ENCODE measurements at regions not wholly inside any gene's neighbourhood (a gene's known extent, or its start where the extent isn't known, plus 50 kb on each side); places are given as distances from the start of the nearest gene placed in this dataset.

DNA sequence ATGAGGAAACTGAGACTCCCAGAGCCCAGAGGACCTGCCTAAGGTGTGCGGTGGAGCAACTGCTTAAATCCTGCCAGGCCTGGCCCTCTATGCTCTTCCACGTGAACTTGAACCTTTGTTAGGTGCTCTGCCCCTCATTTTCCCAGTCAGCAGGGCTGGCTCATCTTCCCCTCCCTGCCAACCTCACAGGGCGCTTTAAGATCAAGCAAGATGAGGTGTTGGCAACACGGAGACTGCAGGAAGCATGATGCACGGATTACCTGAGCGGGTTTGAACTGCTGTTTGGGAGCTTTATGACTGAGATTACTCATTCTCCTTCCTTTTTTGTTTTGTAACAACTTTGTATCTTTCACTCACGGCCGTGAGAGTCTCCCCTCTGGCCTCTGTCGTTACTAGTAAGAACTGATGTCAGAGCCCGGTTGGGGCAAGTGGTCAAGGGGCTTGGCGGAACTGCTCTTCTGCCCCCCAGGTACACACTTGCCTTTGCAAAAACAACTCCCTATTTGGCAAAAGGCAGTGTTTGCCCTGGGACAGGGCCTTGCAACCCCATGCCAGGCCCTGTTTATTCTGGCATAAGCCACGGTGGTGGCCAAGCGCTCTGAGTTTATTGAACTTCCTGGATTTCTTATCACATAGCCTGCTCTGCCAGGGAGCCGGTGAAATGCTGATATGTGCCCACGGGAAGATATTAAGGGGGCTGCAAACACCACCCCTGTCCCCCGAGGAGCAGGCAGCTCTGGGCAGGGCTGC is 127.8 kb downstream of the INHBB start:
- Histone ChIP-seq H3K27ac (ENCODE audit: low read length in 2 of 2) (no peak overlapping the region), H3K9ac (ENCODE audit: low read length) (no peak overlapping the region), H2AFZ (ENCODE audit: insufficient read depth, low read depth, low read length, poor library complexity, severe bottlenecking) (no peak overlapping the region), H3K27me3 (replicated peaks in 1 of 4; ENCODE audit: control extremely low read depth in 1 of 4, control insufficient read depth in 3 of 4, insufficient read depth in 4 of 4, low read length in 3 of 4) (no peaks in the 10 kb centered on the region), H4K20me1 (ENCODE audit: control insufficient read depth, insufficient read depth, low read length, poor library complexity, severe bottlenecking) (no peaks in the 10 kb centered on the region), H3K9me3 (ENCODE audit: control extremely low read depth in 1 of 3, control insufficient read depth in 2 of 3, insufficient read depth in 1 of 3, low read length in 2 of 3) (peaks cover 0 to 5% (median 0%) of the 10 kb centered on the region in 3 donors), H3K79me2 (ENCODE audit: control insufficient read depth, insufficient read depth, low read length) (no peaks in the 10 kb centered on the region), H3K4me2 (replicated peaks; ENCODE audit: low read depth, low read length, poor library complexity, severe bottlenecking) (no peak overlapping the region), H3K36me3 (replicated peaks in 1 of 2; ENCODE audit: control extremely low read depth in 1 of 2, control insufficient read depth in 1 of 2, extremely low read depth in 1 of 2, insufficient read depth in 2 of 2, low read length in 1 of 2) (no peaks in the 10 kb centered on the region), H3K4me1 (ENCODE audit: control insufficient read depth in 2 of 2, insufficient read depth in 2 of 2, low read length in 2 of 2) (no peaks in the 10 kb centered on the region), H3K4me3 (ENCODE audit: control extremely low read depth in 1 of 5, extremely low read depth in 1 of 5, insufficient read depth in 1 of 5, low read depth in 2 of 5, low read length in 4 of 5) (no peak overlapping the region)
- peaks cover 2% of the 10 kb centered on the region for H3K9me3 Mint-ChIP-seq (ENCODE audit: insufficient read depth)
- CTCF ChIA-PET = no interaction called here
- TF ChIP-seq EZH2 (IDR thresholded peaks at IDR 0.05; ENCODE audit: borderline replicate concordance, insufficient read depth, low read depth, low read length, poor library complexity, severe bottlenecking) = no peak
- TF ChIP-seq, protein P1, sequence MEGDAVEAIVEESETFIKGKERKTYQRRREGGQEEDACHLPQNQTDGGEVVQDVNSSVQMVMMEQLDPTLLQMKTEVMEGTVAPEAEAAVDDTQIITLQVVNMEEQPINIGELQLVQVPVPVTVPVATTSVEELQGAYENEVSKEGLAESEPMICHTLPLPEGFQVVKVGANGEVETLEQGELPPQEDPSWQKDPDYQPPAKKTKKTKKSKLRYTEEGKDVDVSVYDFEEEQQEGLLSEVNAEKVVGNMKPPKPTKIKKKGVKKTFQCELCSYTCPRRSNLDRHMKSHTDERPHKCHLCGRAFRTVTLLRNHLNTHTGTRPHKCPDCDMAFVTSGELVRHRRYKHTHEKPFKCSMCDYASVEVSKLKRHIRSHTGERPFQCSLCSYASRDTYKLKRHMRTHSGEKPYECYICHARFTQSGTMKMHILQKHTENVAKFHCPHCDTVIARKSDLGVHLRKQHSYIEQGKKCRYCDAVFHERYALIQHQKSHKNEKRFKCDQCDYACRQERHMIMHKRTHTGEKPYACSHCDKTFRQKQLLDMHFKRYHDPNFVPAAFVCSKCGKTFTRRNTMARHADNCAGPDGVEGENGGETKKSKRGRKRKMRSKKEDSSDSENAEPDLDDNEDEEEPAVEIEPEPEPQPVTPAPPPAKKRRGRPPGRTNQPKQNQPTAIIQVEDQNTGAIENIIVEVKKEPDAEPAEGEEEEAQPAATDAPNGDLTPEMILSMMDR (IDR thresholded peaks at IDR 0.05) = no peak
- POLR2A ChIA-PET = no interaction called here
- ATAC-seq (ENCODE audit: low read depth) = no peak
- 87% methylated on average over 13 of the region's 16 CpGs for WGBS (ENCODE audit: insufficient coverage)
- H3K4me1 Mint-ChIP-seq = no peaks in the 10 kb centered on the region
- intact Hi-C loops (cut with micrococcal nuclease) = no loop called here
- no peaks in the 10 kb centered on the region for H3K27me3 Mint-ChIP-seq
- H3K4me3 Mint-ChIP-seq = no peak overlapping the region
- DNase-seq = no peak
- no peak overlapping the region for H3K27ac Mint-ChIP-seq

DNA sequence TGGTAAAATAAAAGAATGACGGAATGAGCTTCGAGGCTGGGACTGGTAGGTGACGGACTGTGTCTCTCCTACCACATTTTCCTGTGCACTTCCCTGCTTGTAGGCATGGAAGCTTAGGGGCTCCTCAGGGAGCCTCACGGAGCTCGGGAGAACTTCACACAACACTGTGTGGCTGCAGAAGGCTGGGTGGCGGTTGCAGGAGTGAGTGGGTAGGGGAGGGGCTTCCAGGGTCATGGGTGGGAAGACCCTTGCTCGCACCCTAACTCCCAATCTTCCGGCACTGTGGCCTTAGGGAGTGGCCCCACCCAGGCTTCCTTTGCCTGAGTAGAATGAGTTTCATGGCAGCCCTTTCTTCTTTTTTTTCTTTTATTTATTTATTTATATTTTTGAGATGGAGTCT is 128.6 kb downstream of the INHBB start:
- DNase-seq = no peak
- H2AFZ ChIP-seq (ENCODE audit: insufficient read depth, low read depth, low read length, poor library complexity, severe bottlenecking) = no peak overlapping the region
- H3K9ac ChIP-seq (ENCODE audit: low read length) = no peak overlapping the region
- no peaks in the 10 kb centered on the region for H3K36me3 ChIP-seq (replicated peaks in 1 of 2; ENCODE audit: control extremely low read depth in 1 of 2, control insufficient read depth in 1 of 2, extremely low read depth in 1 of 2, insufficient read depth in 2 of 2, low read length in 1 of 2)
- ChIA-PET CTCF (interaction anchor here (0.6 kb wide), 1 partner anchor 1448 kb away, joined by 3 read pairs; no protein-coding TSS in a partner anchor), POLR2A (no interaction called here)
- no peaks in the 10 kb centered on the region for H3K79me2 ChIP-seq (ENCODE audit: control insufficient read depth, insufficient read depth, low read length)
- no peak overlapping the region for H3K4me3 Mint-ChIP-seq
- no peaks in the 10 kb centered on the region for H3K27me3 Mint-ChIP-seq
- no peak overlapping the region for H3K4me3 ChIP-seq (ENCODE audit: control extremely low read depth in 1 of 5, extremely low read depth in 1 of 5, insufficient read depth in 1 of 5, low read depth in 2 of 5, low read length in 4 of 5)
- peaks cover 0 to 5% (median 0%) of the 10 kb centered on the region in 3 donors for H3K9me3 ChIP-seq (ENCODE audit: control extremely low read depth in 1 of 3, control insufficient read depth in 2 of 3, insufficient read depth in 1 of 3, low read length in 2 of 3)
- H3K27me3 ChIP-seq (replicated peaks in 1 of 4; ENCODE audit: control extremely low read depth in 1 of 4, control insufficient read depth in 3 of 4, insufficient read depth in 4 of 4, low read length in 3 of 4) = no peaks in the 10 kb centered on the region
- WGBS (ENCODE audit: insufficient coverage) = 100% methylated on average over 1 of the region's 8 CpGs
- ATAC-seq (ENCODE audit: low read depth) = no peak
- H3K27ac Mint-ChIP-seq = no peak overlapping the region
- H3K4me1 ChIP-seq (ENCODE audit: control insufficient read depth in 2 of 2, insufficient read depth in 2 of 2, low read length in 2 of 2) = no peaks in the 10 kb centered on the region
- H3K4me2 ChIP-seq (replicated peaks; ENCODE audit: low read depth, low read length, poor library complexity, severe bottlenecking) = no peak overlapping the region
- H4K20me1 ChIP-seq (ENCODE audit: control insufficient read depth, insufficient read depth, low read length, poor library complexity, severe bottlenecking) = no peaks in the 10 kb centered on the region
- TF ChIP-seq EZH2 (IDR thresholded peaks at IDR 0.05; ENCODE audit: borderline replicate concordance, insufficient read depth, low read depth, low read length, poor library complexity, severe bottlenecking) = no peak
- TF ChIP-seq, protein P1 (IDR thresholded peaks at IDR 0.05) = no peak
- H3K9me3 Mint-ChIP-seq (ENCODE audit: insufficient read depth) = peaks cover 2% of the 10 kb centered on the region
- intact Hi-C loops (cut with micrococcal nuclease) = no loop called here
- H3K4me1 Mint-ChIP-seq = no peaks in the 10 kb centered on the region
- H3K27ac ChIP-seq (ENCODE audit: low read length in 2 of 2) = no peak overlapping the region

Measured in B cell (primary cell).